A673 (cell line): ENCODE measurements at regions not wholly inside any gene's neighbourhood (a gene's known extent, or its start where the extent isn't known, plus 50 kb on each side); places are given as distances from the start of the nearest gene placed in this dataset.
"Not testable (repeated sequence)": the region's sequence is repeated elsewhere in the genome, so short reads cannot be mapped to it uniquely, and the experiment has no call there.

Source experiments
- BruUV-seq: library from RNA; stranded (reverse); fragments of 400-500 nt; replicated peaks from 2 replicates; lab custom pipeline; 2021; lab: Mats Ljungman, UMichigan
- CTCF ChIA-PET: fragments of 300-600 bp; sonication (Branson Sonifier 250); formaldehyde crosslinking; loops from one replicate; lab custom pipeline; 2022; ENCODE audit warnings: antibody characterized with exemption; lab: Charles Lee
- POLR2A ChIA-PET: fragments of 300-600 bp; sonication (Branson Sonifier 250); formaldehyde crosslinking; loops from one replicate; lab custom pipeline; 2022; ENCODE audit warnings: antibody characterized with exemption; ENCODE audit not compliant: low non-redundant PET; lab: Charles Lee
- DNase-seq: peaks from one replicate; pipeline ENCODE4 v3.0.0-alpha.2; 2015; ENCODE audit warnings: low spot score
- H3K27ac ChIP-seq: fragments of 200-600 bp; sonication (generic); 2 replicates; pipeline ENCODE4 v1.5.1; 2016; ENCODE audit warnings: mixed run types, low read depth, mild to moderate bottlenecking, mixed read lengths, antibody characterized with exemption, low read length; ENCODE audit not compliant: poor library complexity, severe bottlenecking
- H3K27me3 ChIP-seq: fragments of 200-600 bp; sonication (generic); replicated peaks from 2 replicates; pipeline ENCODE4 v1.6.1; 2017; ENCODE audit warnings: mixed run types, low read depth, mild to moderate bottlenecking, mixed read lengths, antibody characterized with exemption, low read length; ENCODE audit not compliant: insufficient read depth, poor library complexity
- H3K36me3 ChIP-seq: fragments of 200-600 bp; sonication (generic); 2 replicates; pipeline ENCODE4 v1.6.1; 2016; ENCODE audit warnings: mixed run types, mild to moderate bottlenecking, mixed read lengths, antibody characterized with exemption, low read length; ENCODE audit not compliant: insufficient read depth, poor library complexity, severe bottlenecking
- H3K4me1 ChIP-seq: fragments of 200-600 bp; sonication (generic); 2 replicates; pipeline ENCODE4 v1.6.1; 2017; ENCODE audit warnings: mixed run types, mild to moderate bottlenecking, mixed read lengths, antibody characterized with exemption, low read length; ENCODE audit not compliant: insufficient read depth, poor library complexity, severe bottlenecking
- H3K4me3 ChIP-seq: fragments of 200-600 bp; sonication (generic); 2 replicates; pipeline ENCODE4 v1.5.1; 2016; ENCODE audit warnings: low read depth, mixed run types, mild to moderate bottlenecking, mixed read lengths, low read length; ENCODE audit not compliant: poor library complexity, severe bottlenecking
- H3K9me3 ChIP-seq: fragments of 200-600 bp; sonication (generic); 2 replicates; pipeline ENCODE4 v1.6.1; 2016; ENCODE audit warnings: mixed run types, low read depth, mild to moderate bottlenecking, mixed read lengths, antibody characterized with exemption, low read length; ENCODE audit not compliant: poor library complexity, severe bottlenecking
- CTCF ChIP-seq: fragments of 300-800, 200-600 bp; sonication (generic); conservative IDR thresholded peaks from 2 replicates; pipeline ENCODE4 v1.5.1; 2017; ENCODE audit warnings: low read depth, mild to moderate bottlenecking, antibody characterized with exemption, low read length, moderate library complexity, mixed read lengths
- EZH2 ChIP-seq: fragments of 200-600 bp; sonication (generic); IDR thresholded peaks from 2 replicates; pipeline ENCODE4 v1.6.1; 2017; ENCODE audit warnings: borderline replicate concordance, low read depth, mild to moderate bottlenecking, mixed read lengths, antibody characterized with exemption, low read length; ENCODE audit not compliant: poor library complexity, severe bottlenecking
- intact Hi-C: fragments of 100-400 bp; cut with micrococcal nuclease; formaldehyde crosslinking; loops from one replicate; pipeline ENCODE4 v1.10.0; 2022; ENCODE audit not compliant: unreplicated experiment

GRCh38 chr2:58398406-58398805 lies 157.3 kb upstream of the FANCL start:
- ChIA-PET POLR2A (no interaction called here), CTCF (no interaction called here)
- H3K4me3 ChIP-seq: no peak overlapping the region
- TF ChIP-seq EZH2: no peak
- TF ChIP-seq CTCF: no peak
- no TSS peak for BruUV-seq
- H3K9me3 ChIP-seq: no peaks in the 10 kb centered on the region
- no peaks in the 10 kb centered on the region for H3K36me3 ChIP-seq
- no peak for DNase-seq
- H3K4me1 ChIP-seq: no peaks in the 10 kb centered on the region
- intact Hi-C loops: no loop called here
- H3K27me3 ChIP-seq: peaks cover 7% of the 10 kb centered on the region
- no peak overlapping the region for H3K27ac ChIP-seq

- BruUV-seq: no TSS peak
- CTCF ChIA-PET: no interaction called here
- POLR2A ChIA-PET: no interaction called here
Measured at GRCh38 chr2:58387701-58388100, 146.6 kb upstream of the FANCL start.

GRCh38 chr2:58386904-58387303 lies 145.8 kb upstream of the FANCL start:
- H3K4me3 ChIP-seq, POLR2A ChIA-PET, H3K36me3 ChIP-seq, H3K27ac ChIP-seq, DNase-seq, H3K9me3 ChIP-seq, BruUV-seq, H3K27me3 ChIP-seq, intact Hi-C loops, CTCF ChIA-PET, H3K4me1 ChIP-seq: not testable (repeated sequence)

More at GRCh38 chr2:58387701-58388100, 146.6 kb upstream of the FANCL start:
- H3K36me3 ChIP-seq: no peaks in the 10 kb centered on the region
- no peak for TF ChIP-seq EZH2
- intact Hi-C loops: no loop called here
- no peaks in the 10 kb centered on the region for H3K27me3 ChIP-seq
- H3K27ac ChIP-seq: no peak overlapping the region
- no peaks in the 10 kb centered on the region for H3K4me1 ChIP-seq
- H3K9me3 ChIP-seq: no peaks in the 10 kb centered on the region
- no peak for DNase-seq
- H3K4me3 ChIP-seq: no peak overlapping the region

GRCh38 chr2:58378152-58378551 lies 137.0 kb upstream of the FANCL start:
- TF ChIP-seq CTCF (no peak), EZH2 (no peak)
- no peak overlapping the region for H3K27ac ChIP-seq
- ChIA-PET CTCF (no interaction called here), POLR2A (no interaction called here)
- BruUV-seq: no TSS peak
- intact Hi-C loops: no loop called here
- no peaks in the 10 kb centered on the region for H3K9me3 ChIP-seq
- no peak overlapping the region for H3K4me3 ChIP-seq
- no peak for DNase-seq
- no peaks in the 10 kb centered on the region for H3K36me3 ChIP-seq
- no peaks in the 10 kb centered on the region for H3K4me1 ChIP-seq
- H3K27me3 ChIP-seq: no peaks in the 10 kb centered on the region
